HUES6 (cell line): ENCODE measurements at regions not wholly inside any gene's neighbourhood (a gene's known extent, or its start where the extent isn't known, plus 50 kb on each side); places are given as distances from the start of the nearest gene placed in this dataset.

ENCODE experiments used
- H3K27ac ChIP-seq: 2 replicates; pipeline ENCODE4 v1.7.0; 2013; ENCODE audit warnings: low read depth, mild to moderate bottlenecking, low read length, inconsistent platforms
- H3K27me3 ChIP-seq: 2 replicates; pipeline ENCODE4 v1.6.1; 2013; ENCODE audit warnings: low read length; ENCODE audit not compliant: control insufficient read depth, insufficient read depth
- H3K36me3 ChIP-seq: 2 replicates; pipeline ENCODE4 v1.6.1; 2013; ENCODE audit warnings: low read length; ENCODE audit not compliant: control insufficient read depth, insufficient read depth
- H3K4me1 ChIP-seq: 2 replicates; pipeline ENCODE4 v1.6.1; 2013; ENCODE audit warnings: low read length; ENCODE audit not compliant: control insufficient read depth, insufficient read depth
- H3K4me3 ChIP-seq: 2 replicates; pipeline ENCODE4 v1.5.1; 2013; ENCODE audit warnings: low read depth, low read length
- H3K9ac ChIP-seq: one replicate; pipeline ENCODE4 v1.6.1; 2013; ENCODE audit warnings: mild to moderate bottlenecking, low read length
- H3K9me3 ChIP-seq: 2 replicates; pipeline ENCODE4 v1.6.1; 2013; ENCODE audit warnings: low read depth, low read length; ENCODE audit not compliant: control insufficient read depth, insufficient read depth

DNA sequence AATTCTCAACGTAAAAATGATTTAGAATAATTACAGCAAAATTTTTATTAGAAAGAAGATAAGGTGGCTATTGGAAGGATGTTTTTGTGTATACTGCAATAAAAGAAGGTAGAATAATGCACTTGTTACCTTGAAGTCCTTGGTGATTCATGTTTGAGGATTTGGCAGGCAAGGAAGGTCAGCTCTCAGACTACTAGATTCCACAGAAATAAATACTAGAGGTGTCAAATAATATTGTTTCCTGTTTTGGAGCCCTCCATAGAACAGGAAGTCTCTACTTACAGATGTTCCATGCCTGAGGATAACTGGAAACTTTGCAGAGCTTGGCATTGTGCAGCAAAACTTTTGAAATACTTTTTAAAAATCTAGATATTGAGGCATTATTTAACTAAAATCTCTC is 284.3 kb upstream of the SYT1 start:
- H3K36me3 ChIP-seq: no peaks in the 10 kb centered on the region
- H3K4me3 ChIP-seq: no peak overlapping the region
- peaks cover 5% of the 10 kb centered on the region for H3K9me3 ChIP-seq
- no peaks in the 10 kb centered on the region for H3K4me1 ChIP-seq
- no peaks in the 10 kb centered on the region for H3K27me3 ChIP-seq
- H3K27ac ChIP-seq: no peak overlapping the region
- no peak overlapping the region for H3K9ac ChIP-seq

DNA sequence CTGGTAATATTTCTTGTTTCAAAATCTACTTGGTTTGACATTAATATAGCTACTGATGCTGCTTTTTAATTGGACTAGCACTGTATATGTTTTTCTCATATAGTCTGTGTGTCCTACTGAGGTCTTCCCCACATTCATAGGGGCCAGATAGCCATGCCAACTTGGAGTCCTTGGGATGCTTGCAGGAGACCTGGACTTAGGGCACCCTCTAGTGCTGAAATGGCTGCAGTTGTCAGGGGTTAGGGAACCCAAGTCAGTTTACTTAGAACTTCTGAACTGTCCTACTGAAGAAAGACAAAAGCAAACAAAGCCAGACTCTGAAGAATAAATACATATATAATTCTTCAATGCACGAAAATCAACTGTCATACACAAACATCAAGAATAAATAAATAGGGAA is 279.9 kb upstream of the SYT1 start:
- Histone ChIP-seq H3K4me1 (no peaks in the 10 kb centered on the region), H3K9ac (no peak overlapping the region), H3K9me3 (no peaks in the 10 kb centered on the region), H3K27ac (no peak overlapping the region), H3K36me3 (no peaks in the 10 kb centered on the region), H3K4me3 (no peak overlapping the region), H3K27me3 (no peaks in the 10 kb centered on the region)

DNA sequence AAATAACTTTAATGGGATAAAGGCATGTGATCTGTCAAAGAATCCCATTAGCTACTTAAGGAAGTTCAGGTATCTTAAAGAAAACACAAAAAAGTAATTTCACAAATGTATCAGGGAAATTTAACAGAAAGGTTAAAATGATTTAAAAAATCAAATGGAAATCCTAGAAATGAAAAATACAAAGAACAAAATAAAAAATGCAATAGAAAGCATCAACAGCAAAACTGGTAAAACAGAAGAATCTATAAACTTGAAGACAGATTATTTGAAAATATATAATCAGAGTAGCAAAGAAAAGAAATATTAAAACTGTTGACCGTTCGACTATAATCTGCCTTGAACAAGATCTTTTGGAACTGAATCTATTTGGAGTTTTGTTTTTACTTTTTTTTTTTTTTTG is 279.4 kb upstream of the SYT1 start:
- H3K4me3 ChIP-seq: no peak overlapping the region
- no peaks in the 10 kb centered on the region for H3K27me3 ChIP-seq
- no peaks in the 10 kb centered on the region for H3K9me3 ChIP-seq
- H3K27ac ChIP-seq: no peak overlapping the region
- H3K4me1 ChIP-seq: no peaks in the 10 kb centered on the region
- no peak overlapping the region for H3K9ac ChIP-seq
- H3K36me3 ChIP-seq: no peaks in the 10 kb centered on the region

DNA sequence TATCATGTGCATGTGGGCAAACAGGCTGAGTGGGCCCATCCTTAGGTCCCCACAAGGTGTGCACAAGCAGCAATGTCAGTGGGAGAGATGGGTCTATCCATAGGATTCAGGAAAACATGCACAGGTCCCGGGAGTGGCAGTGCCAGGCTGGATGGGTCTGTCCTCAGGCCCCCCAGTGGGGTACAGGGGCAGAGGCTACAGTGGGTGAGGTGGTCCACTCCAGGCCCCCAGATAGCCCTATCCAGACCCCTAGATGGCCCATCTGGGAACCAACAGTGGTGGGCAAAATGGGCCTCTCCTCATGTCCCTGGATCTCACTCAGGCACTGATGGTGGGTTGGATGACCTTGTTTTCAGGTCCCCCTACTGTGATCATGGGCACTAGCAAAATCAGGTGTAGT is 277.8 kb upstream of the SYT1 start:
- H3K4me1 ChIP-seq: no peaks in the 10 kb centered on the region
- no peaks in the 10 kb centered on the region for H3K36me3 ChIP-seq
- H3K4me3 ChIP-seq: no peak overlapping the region
- no peaks in the 10 kb centered on the region for H3K9me3 ChIP-seq
- H3K27me3 ChIP-seq: no peaks in the 10 kb centered on the region
- no peak overlapping the region for H3K27ac ChIP-seq
- H3K9ac ChIP-seq: no peak overlapping the region

DNA sequence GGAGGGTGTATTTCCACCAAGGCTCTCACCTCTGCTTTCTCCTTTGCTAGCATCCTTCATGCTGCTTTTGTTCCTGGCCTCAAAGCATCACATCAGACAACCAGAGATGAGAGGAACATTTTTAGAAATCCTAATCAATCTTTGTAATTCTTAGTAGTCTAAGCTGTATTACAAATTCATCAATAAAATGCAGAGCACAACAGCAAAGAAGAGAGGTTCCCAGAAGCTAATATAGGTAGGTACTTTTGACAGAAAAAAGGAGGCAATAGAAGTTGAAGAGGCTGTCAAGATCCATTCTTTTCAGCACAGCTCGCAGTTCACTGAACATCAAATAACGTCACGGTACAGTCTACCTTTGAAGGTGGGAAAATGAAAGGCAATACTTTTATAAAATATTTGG is 265.2 kb upstream of the SYT1 start:
- Histone ChIP-seq H3K27ac (no peak overlapping the region), H3K27me3 (no peaks in the 10 kb centered on the region), H3K9me3 (peaks cover 9% of the 10 kb centered on the region), H3K4me3 (no peak overlapping the region), H3K36me3 (no peaks in the 10 kb centered on the region), H3K4me1 (no peaks in the 10 kb centered on the region), H3K9ac (no peak overlapping the region)

DNA sequence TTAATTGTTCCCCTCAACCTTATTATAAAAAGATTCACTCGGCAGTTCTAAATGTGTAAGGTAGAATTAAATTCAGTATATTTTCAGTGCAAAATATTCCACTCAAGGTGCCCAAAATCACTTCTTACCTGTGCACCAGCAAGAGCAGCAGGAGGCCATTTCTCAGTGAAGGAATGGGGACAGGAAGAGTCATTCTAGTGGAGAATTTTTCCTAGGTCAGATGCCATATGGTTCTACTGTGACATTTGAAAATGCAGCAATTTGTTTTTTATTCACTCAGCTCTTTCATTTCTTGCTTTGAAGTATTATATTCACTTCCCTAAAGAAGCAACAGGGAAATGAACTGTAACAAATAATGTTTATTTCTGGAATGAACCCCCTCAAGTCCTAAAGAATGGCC is 264.0 kb upstream of the SYT1 start:
- Histone ChIP-seq H3K4me3 (no peak overlapping the region), H3K27me3 (no peaks in the 10 kb centered on the region), H3K9me3 (peaks cover 12% of the 10 kb centered on the region), H3K9ac (no peak overlapping the region), H3K36me3 (no peaks in the 10 kb centered on the region), H3K27ac (no peak overlapping the region), H3K4me1 (no peaks in the 10 kb centered on the region)

DNA sequence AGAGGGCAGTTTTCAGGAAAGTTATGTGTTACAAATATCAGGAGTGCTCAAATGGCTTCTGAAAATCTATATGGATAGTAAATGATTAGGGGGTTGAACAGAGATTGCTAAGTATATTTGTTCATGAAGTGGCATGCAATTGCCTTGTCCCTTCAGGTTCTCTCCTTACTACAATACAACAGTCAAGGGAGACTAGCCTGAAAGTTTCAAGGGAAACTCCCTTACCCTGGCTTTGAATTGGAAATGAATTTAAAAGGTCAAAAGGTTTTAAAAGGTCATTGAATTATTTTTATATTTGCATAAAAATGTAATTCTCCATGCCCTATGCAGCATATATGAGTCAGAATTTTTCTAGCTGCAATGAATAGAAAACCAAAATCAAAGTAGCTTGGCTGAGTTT is 253.1 kb upstream of the SYT1 start:
- Histone ChIP-seq H3K36me3 (no peaks in the 10 kb centered on the region), H3K9me3 (peaks cover 9% of the 10 kb centered on the region; the same call in 1 of the 2 replicates), H3K9ac (no peak overlapping the region), H3K27me3 (no peaks in the 10 kb centered on the region), H3K4me3 (no peak overlapping the region), H3K4me1 (no peaks in the 10 kb centered on the region), H3K27ac (no peak overlapping the region)

DNA sequence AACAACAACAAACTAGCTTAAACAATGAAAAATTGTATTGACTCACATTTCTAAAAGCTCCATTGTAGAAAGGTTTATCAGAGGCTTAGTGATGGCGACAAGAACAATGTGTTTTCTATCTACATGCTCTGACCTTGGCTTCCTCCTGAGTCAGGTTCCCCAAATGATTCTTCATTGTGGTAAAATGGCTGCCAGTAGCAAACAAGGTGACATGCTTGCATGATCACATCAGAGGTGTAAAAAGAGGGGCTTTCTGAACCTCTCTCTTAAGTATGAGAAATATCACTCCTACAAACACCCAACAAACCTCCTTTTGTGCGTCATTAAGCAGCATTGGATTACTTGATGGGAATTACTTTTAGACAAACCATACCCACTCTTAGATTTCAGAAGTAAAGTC is 252.4 kb upstream of the SYT1 start:
- H3K9me3 ChIP-seq: peaks cover 9% of the 10 kb centered on the region; the same call in 1 of the 2 replicates
- no peak overlapping the region for H3K9ac ChIP-seq
- H3K4me3 ChIP-seq: no peak overlapping the region
- H3K36me3 ChIP-seq: no peaks in the 10 kb centered on the region
- no peaks in the 10 kb centered on the region for H3K27me3 ChIP-seq
- H3K4me1 ChIP-seq: no peaks in the 10 kb centered on the region
- no peak overlapping the region for H3K27ac ChIP-seq

DNA sequence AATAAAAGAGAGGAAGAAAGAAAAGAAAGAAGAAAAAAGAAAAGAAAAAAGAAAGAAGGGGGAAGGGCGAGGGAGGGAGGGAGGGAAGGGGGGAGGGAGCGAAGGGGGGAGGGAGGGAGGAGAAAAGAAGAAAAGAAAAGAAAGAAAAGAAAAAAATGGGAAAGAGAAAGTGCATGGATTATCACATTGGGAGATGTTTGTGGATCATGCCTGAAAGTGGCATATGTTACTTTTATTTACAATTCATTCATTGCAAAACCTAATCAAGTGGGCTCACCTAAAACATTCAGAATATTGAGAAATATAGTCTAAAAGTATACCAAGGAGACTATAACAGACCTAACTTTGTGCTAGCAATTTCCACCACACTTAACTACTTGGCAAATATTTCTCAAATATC is 246.9 kb upstream of the SYT1 start:
- Histone ChIP-seq H3K27ac (no peak overlapping the region), H3K4me3 (no peak overlapping the region), H3K36me3 (no peaks in the 10 kb centered on the region), H3K27me3 (no peaks in the 10 kb centered on the region), H3K4me1 (no peaks in the 10 kb centered on the region), H3K9ac (no peak overlapping the region), H3K9me3 (0 out of 2 replicates have a peak, but pooled peaks cover 3% of the 10 kb centered on the region)

DNA sequence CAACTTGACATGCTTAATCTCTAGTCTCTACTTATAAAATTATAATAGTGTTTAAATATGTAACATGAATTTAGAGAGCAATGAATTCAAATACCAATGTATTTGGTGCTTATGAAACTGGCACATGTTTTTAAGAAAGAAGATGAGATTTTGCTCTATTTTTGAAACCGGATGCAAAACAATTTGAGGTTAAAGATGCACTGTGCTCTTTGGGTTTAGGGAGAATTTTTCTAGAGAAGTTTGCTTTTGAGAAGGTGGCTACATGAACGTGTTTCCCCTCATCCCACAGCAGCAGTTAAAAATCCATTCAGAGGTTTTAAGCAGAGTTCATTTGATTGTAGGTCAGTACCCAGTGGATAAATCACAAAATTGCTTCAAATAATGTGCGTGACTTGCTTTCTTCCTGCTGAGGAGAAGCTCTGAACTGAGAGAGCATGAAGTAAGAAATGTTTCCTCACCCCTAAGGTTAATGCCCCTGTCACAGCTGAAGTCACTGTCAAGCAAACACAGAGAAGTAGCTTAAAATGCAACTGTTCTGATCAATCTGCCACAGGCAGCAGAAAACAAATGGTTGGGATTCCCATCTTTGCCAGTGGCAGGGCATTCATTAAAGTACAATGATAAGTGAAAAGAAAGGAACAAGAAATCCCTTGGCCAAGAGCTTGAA is 241.9 kb upstream of the SYT1 start:
- 0 out of 2 replicates have a peak, but pooled peaks cover 3% of the 10 kb centered on the region for H3K9me3 ChIP-seq
- no peak overlapping the region for H3K9ac ChIP-seq
- no peaks in the 10 kb centered on the region for H3K4me1 ChIP-seq
- H3K27ac ChIP-seq: no peak overlapping the region
- no peak overlapping the region for H3K4me3 ChIP-seq
- H3K36me3 ChIP-seq: no peaks in the 10 kb centered on the region
- no peaks in the 10 kb centered on the region for H3K27me3 ChIP-seq

DNA sequence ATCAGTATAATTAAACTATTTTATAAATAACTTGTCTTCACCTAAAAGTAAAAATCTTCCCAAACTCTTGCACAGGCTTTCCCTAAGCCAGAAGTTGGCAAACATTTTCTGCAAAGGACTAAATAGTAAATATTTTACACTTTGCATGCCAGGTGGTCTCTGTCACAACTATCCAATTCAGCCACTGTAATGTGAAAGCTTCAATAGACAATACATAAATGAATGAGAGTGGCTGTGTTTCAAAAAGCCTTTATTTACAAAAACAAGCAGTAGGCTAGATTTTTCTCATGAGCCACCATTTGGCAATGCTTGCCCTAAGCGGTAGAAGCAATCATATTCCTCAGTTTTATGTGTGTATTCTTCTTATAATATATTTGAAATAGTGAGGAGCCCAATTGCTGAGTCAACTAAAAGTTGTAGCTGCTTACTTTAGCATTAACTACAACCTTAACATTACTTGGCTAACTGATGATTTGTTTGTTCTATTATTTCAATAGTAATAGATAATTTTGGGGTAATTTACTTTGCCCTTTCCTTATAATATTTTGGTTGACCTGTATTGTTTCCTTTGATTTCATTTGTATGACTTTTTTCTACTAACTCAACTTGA is 236.0 kb upstream of the SYT1 start:
- Histone ChIP-seq H3K36me3 (no peaks in the 10 kb centered on the region), H3K9ac (no peak overlapping the region), H3K27ac (no peak overlapping the region), H3K4me3 (no peak overlapping the region), H3K9me3 (no peaks in the 10 kb centered on the region), H3K27me3 (no peaks in the 10 kb centered on the region), H3K4me1 (no peaks in the 10 kb centered on the region)
